Spinal cord (tissue), 9 donors: ENCODE measurements at regions not wholly inside any gene's neighbourhood (a gene's known extent, or its start where the extent isn't known, plus 50 kb on each side); places are given as distances from the start of the nearest gene placed in this dataset.

Experiments
- DNase-seq, 6 donors: peaks; one replicate each; pipeline versions ENCODE4 v3.0.0 to v3.0.0-alpha.2; 2013 to 2015; ENCODE audit warnings: low spot score in 6 of 6, low read depth in 4 of 6
- H3K27ac ChIP-seq: one replicate; pipeline ENCODE4 v1.5.1; 2013; ENCODE audit warnings: low read depth, low read length, control low read depth
- H3K27me3 ChIP-seq: one replicate; pipeline ENCODE4 v1.6.1; 2013; ENCODE audit warnings: low read length; ENCODE audit not compliant: control insufficient read depth, insufficient read depth
- H3K36me3 ChIP-seq: one replicate; pipeline ENCODE4 v1.6.1; 2013; ENCODE audit warnings: low read length; ENCODE audit not compliant: control insufficient read depth, insufficient read depth
- H3K4me1 ChIP-seq: one replicate; pipeline ENCODE4 v1.6.1; 2013; ENCODE audit warnings: low read length; ENCODE audit not compliant: control insufficient read depth, insufficient read depth
- H3K4me3 ChIP-seq: one replicate; pipeline ENCODE4 v1.5.1; 2013; ENCODE audit warnings: low read depth, low read length, control low read depth
- H3K9me3 ChIP-seq: one replicate; pipeline ENCODE4 v1.6.1; 2013; ENCODE audit warnings: low read length; ENCODE audit not compliant: control insufficient read depth, insufficient read depth
- WGBS: methylation state at CpG from one replicate; pipeline ENCODE4 v1.1.5; 2013; ENCODE audit warnings: missing lambda C conversion rate; ENCODE audit not compliant: insufficient coverage; 5-methylcytosine and 5-hydroxymethylcytosine counted together
- donor health status: healthy.

DNA sequence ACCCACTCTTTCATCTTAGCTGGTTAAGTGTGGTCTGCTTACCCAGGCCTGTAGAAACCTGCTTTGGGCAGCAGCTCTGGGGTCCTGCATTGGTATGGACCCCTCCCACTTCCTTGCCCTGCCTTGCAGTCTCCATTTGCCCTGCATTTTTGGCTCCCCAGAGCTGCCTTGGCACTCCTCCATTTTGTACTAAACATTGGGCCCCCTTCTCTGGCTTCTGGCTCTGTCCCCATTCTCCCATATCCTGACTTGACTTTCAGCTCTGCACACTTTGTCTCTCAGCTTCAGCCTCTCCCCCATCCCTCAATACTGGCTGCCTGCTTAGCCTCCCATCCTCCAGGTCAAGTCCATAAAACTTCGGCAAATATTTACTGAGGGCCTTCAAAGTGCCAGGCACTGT lies 145.5 kb upstream of the PELI1 start:
- H3K4me3 ChIP-seq: no peak overlapping the region
- no peaks in the 10 kb centered on the region for H3K27me3 ChIP-seq
- peaks cover 12% of the 10 kb centered on the region for H3K4me1 ChIP-seq
- no CpG with 5 or more reads among the region's 1 CpG for WGBS
- peak overlapping the region; percentile 50 for H3K27ac ChIP-seq
- no peaks in the 10 kb centered on the region for H3K9me3 ChIP-seq
- DNase-seq: peak in 1 of 6 donors; percentile 54
- H3K36me3 ChIP-seq: no peaks in the 10 kb centered on the region

DNA sequence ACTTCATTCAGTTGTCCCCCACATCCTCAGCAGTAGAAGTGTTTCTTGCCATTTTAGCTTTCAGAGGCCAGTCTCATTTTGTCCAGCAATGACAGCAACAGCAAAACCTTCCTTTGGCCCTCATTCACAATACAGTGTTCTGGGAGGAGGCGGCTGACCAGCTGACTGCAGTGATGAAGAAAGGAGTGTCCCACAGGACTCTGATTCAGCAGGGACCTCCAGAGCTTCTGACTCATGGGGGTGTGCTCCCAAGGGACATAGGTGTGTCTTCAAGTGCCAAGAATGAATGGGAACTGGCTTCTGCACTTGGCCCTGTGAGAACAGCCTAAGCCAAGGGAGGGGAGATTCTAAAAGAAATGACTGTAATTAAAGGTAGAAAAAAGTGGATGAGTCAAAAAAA lies 147.0 kb upstream of the PELI1 start:
- Histone ChIP-seq H3K9me3 (no peaks in the 10 kb centered on the region), H3K36me3 (no peaks in the 10 kb centered on the region), H3K27me3 (no peaks in the 10 kb centered on the region), H3K27ac (no peak overlapping the region), H3K4me1 (peaks cover 17% of the 10 kb centered on the region), H3K4me3 (no peak overlapping the region)
- DNase-seq: no peak
- WGBS: 80% methylated on average over 1 of the region's 1 CpG

DNA sequence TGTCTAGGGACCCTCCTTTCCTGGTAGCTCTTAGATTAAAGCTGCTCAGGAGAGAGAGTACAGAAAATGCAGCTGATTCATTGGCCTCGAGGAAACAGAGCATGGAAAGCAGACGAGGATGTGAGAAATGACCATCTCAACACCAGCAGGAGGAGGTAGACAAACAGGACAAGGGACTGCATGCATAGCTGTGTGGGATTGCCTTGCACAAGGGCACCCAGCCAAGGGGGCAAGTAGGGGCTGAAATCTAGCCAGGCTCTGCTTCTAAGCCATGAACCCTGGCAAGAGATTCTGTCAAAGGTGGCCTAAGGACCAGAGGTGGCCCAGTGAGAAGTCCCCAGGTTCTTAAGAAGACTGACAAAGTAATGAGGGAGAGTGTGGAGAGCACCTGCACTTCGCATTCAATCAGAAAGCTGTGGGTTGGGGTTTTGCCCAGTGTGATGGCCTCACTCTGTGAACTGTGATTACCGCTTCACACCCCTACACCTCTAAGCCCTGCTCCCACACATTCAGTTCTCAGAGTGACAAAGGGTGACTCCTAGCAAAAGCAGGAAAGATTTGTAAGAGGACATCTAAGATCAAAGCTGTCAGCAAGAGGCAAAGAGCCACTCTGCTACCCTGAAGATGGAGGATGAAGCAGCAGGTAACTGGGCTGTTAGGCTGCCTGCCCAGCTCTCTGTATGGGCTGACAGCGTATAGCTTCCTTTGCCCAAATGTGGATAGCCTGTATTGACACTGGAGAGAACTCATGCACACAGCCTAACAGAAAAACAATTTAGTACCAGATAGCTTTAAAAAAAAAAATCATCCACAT lies 151.3 kb upstream of the PELI1 start:
- DNase-seq: no peak
- H3K9me3 ChIP-seq: no peaks in the 10 kb centered on the region
- H3K27me3 ChIP-seq: no peaks in the 10 kb centered on the region
- H3K36me3 ChIP-seq: no peaks in the 10 kb centered on the region
- H3K4me1 ChIP-seq: peaks cover 12% of the 10 kb centered on the region
- H3K4me3 ChIP-seq: no peak overlapping the region
- no peak overlapping the region for H3K27ac ChIP-seq
- WGBS: 23% methylated on average over 2 of the region's 5 CpGs

DNA sequence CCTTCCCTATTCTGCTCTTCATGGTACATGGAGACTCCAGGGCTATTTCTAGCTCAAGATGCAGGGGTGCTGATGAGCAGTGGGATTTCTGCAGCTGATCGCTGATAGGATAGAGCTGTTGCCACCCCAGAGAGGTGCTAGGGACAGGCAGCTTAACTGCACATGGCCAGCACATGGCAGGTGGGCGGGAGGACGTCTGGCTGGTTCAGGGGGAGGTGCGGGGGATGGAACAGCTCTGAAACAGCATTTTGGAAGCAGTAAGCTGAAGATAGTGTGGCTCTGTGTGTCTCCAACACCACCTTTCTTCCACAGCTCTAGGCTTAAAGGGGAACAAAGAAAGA lies 151.9 kb upstream of the PELI1 start:
- no peak overlapping the region for H3K4me3 ChIP-seq
- no peaks in the 10 kb centered on the region for H3K36me3 ChIP-seq
- no peaks in the 10 kb centered on the region for H3K27me3 ChIP-seq
- H3K9me3 ChIP-seq: no peaks in the 10 kb centered on the region
- WGBS: 41% methylated on average over 4 of the region's 4 CpGs
- peaks cover 12% of the 10 kb centered on the region for H3K4me1 ChIP-seq
- no peak overlapping the region for H3K27ac ChIP-seq
- DNase-seq: peak in 3 of 6 donors; percentile 36 to 87 (median 61)

DNA sequence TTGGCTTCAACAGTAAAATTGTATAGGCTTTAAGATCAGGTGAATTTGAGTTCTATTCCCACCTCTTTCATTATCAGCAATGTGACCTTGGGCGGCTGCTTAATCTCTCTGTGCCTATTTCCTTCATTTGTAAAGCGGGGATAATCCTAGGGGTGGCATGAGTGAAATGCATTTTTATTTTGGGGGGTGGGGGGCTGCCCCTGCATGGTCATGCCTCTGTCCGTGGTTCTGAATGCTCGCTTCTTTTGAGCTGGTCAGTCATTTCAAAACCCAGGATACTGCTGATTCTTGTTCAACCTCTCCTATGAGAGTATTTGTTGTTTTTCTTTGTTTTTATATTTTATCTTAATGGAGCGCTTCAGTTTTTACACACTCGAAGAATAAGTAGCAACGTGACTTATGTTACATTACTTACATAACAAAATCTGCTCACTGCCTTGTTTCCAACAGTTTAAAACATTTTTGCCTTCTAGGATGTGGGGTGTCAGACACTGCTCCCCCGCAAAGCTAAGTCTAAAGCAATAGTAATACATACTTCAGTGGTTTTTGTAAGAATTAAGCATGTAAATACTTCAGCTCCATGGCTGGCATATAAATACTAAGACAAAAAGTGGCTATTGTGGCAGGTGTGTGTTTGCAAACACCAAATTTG lies 152.6 kb upstream of the PELI1 start:
- peaks cover 12% of the 10 kb centered on the region for H3K4me1 ChIP-seq
- H3K36me3 ChIP-seq: no peaks in the 10 kb centered on the region
- H3K4me3 ChIP-seq: no peak overlapping the region
- no CpG with 5 or more reads among the region's 8 CpGs for WGBS
- DNase-seq: no peak
- H3K27ac ChIP-seq: no peak overlapping the region
- no peaks in the 10 kb centered on the region for H3K27me3 ChIP-seq
- no peaks in the 10 kb centered on the region for H3K9me3 ChIP-seq

DNA sequence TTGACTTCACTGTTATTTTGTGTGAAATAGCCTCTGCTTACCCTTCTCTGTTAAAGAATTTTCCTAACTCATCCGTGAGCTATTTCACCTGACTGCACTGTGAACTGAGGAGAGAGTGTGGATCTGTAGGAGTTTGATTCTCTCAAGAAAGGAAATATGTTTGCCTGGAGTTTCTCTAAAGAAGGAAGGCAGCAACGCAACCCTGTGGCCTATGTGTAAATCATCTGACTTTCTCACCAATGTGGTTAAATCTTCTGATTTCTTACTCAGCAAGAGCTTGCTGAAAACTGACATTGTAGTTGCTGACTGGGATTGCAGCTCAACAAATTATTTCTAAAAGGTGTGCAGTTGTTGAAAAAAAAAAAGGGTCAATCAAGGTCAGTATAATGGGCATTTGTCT lies 153.9 kb upstream of the PELI1 start:
- Histone ChIP-seq H3K9me3 (no peaks in the 10 kb centered on the region), H3K4me3 (no peak overlapping the region), H3K36me3 (no peaks in the 10 kb centered on the region), H3K27me3 (no peaks in the 10 kb centered on the region), H3K27ac (no peak overlapping the region), H3K4me1 (peaks cover 12% of the 10 kb centered on the region)
- no CpG with 5 or more reads among the region's 2 CpGs for WGBS
- DNase-seq: no peak

DNA sequence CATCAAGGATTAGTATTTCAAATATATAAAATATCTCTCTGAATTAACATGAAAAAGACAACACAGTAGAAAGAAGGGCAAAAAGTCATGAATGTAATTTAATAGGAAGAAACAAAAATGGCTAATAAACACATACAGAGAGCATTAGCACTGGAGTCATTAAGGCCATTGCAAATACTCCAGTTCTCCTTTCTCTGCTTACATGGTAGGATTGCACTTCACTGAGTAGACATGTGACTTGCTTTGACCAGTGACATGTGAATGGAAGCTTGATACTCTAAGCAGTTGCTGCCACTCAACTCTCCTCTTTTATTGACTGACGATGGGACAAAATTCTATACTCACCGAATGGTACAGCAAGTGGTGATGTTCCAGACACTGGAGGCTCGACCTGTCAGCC lies 153.9 kb upstream of the LGALSL start:
- H3K4me3 ChIP-seq: no peak overlapping the region
- no peaks in the 10 kb centered on the region for H3K27me3 ChIP-seq
- peaks cover 12% of the 10 kb centered on the region for H3K4me1 ChIP-seq
- no peaks in the 10 kb centered on the region for H3K36me3 ChIP-seq
- H3K9me3 ChIP-seq: no peaks in the 10 kb centered on the region
- no peak for DNase-seq
- H3K27ac ChIP-seq: no peak overlapping the region
- WGBS: no CpG with 5 or more reads among the region's 3 CpGs

DNA sequence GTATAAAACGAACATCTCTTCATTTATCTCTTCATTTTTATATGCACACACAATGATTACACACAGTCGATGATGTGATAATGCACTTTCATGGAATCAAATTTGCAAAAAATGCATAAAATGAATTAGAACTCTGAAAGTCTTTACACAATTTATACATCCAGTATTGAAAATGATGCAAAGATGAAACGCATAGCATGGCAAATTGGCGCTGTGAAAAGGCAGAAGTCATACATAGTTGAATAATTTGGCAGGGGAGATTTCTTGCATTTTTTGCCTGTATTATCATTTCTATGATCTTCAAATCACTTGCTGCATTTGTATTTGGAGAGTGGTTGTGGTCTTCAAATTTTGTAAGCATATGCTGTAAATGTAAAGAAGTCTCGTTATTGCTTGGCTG lies 150.7 kb upstream of the LGALSL start:
- H3K27me3 ChIP-seq: no peaks in the 10 kb centered on the region
- H3K9me3 ChIP-seq: no peaks in the 10 kb centered on the region
- H3K4me3 ChIP-seq: no peak overlapping the region
- WGBS: no CpG with 5 or more reads among the region's 5 CpGs
- DNase-seq: no peak
- H3K4me1 ChIP-seq: no peaks in the 10 kb centered on the region
- H3K27ac ChIP-seq: no peak overlapping the region
- H3K36me3 ChIP-seq: no peaks in the 10 kb centered on the region

DNA sequence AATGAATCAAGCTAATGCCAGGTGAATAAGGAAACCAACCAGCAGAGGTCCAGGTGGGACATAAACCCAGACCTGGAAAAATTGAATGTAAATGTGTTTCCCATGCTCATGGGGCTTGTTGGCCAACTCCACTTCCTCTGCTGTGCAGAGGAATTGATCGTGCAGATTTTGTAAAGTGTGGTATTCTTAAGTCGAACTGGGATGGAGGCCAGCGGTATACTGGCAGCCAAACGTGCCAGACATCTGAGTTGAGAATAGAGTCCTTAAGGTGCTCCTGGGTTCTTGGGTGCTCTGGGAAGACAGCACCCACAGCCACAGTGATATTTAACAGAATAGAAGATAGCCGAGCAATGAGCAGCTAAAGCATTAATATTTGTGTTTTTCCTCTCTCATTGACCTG lies 146.5 kb upstream of the LGALSL start:
- Histone ChIP-seq H3K9me3 (no peaks in the 10 kb centered on the region), H3K27ac (no peak overlapping the region), H3K36me3 (no peaks in the 10 kb centered on the region), H3K4me3 (no peak overlapping the region), H3K4me1 (peaks cover 21% of the 10 kb centered on the region), H3K27me3 (no peaks in the 10 kb centered on the region)
- 55% methylated on average over 4 of the region's 5 CpGs for WGBS
- peak in 1 of 6 donors; percentile 64 for DNase-seq
